Adrenal gland (tissue), 9 donors: ENCODE measurements at regions not wholly inside any gene's neighbourhood (a gene's known extent, or its start where the extent isn't known, plus 50 kb on each side); places are given as distances from the start of the nearest gene placed in this dataset.

Experiments used
- DNase-seq, 7 donors: peaks; one replicate each; pipeline ENCODE4 v3.0.0-alpha.2; 2019 to 2020
- H3K27ac ChIP-seq, 5 donors: fragments of 200-600 bp; sonication (generic) in 4 of 5; 1 replicate in 3 of 5; 2 replicates in 2 of 5; pipeline versions ENCODE4 v1.5.1 to v1.8.0; 2016 to 2020; ENCODE audit warnings: mild to moderate bottlenecking in 1 of 5
- H3K27me3 ChIP-seq: fragments of 200-600 bp; 2 replicates; pipeline ENCODE4 v1.8.0; 2021
- H3K36me3 ChIP-seq, 2 donors: fragments of 200-600 bp; replicated peaks in 1 of 2; 1 replicate in 1 of 2; 2 replicates in 1 of 2; pipeline versions ENCODE4 v1.5.1 to v1.8.0; 2018 to 2022
- H3K4me1 ChIP-seq, 2 donors: fragments of 200-600 bp; replicated peaks in 1 of 2; 1 replicate in 1 of 2; 2 replicates in 1 of 2; pipeline versions ENCODE4 v1.5.1 to v1.8.0; 2018 to 2021
- H3K4me3 ChIP-seq, 4 donors: fragments of 200-600 bp; sonication (generic) in 3 of 4; one replicate each; pipeline ENCODE4 v1.5.1; 2016 to 2018
- H3K9me3 ChIP-seq, 3 donors: fragments of 200-600 bp; sonication (generic) in 1 of 3; replicated peaks in 1 of 3; 1 replicate in 2 of 3; 2 replicates in 1 of 3; pipeline versions ENCODE4 v1.5.1 to v1.8.0; 2016 to 2021
- POLR2A ChIP-seq, 2 donors: fragments of 450-650 bp; IDR thresholded peaks; one replicate each; pipeline ENCODE4 v1.6.1; 2017; ENCODE audit warnings: antibody characterized with exemption in 2 of 2, mild to moderate bottlenecking in 2 of 2, moderate library complexity in 1 of 2
- WGBS, 4 donors: extraction: QIAGEN DNeasy Blood & Tissue Kit in 2 of 4; methylation state at CpG; one replicate each; pipeline versions ENCODE4 v1.1.5 to v1.1.7; 2013 to 2017; 5-methylcytosine and 5-hydroxymethylcytosine counted together
- intact Hi-C, 2 donors: fragments of 100-400 bp; cut with DNase I; formaldehyde crosslinking; loops; one replicate each; pipeline versions ENCODE4 v1.14.1 to v1.15.0; 2022 to 2023
- TF ChIP-seq, protein P1 (sequence below), 6 experiments: fragments of 450-650 bp in 4 of 6; fragments of 200-600 bp in 2 of 6; sonication (generic) in 1 of 6; IDR thresholded peaks; 1 replicate in 5 of 6; 2 replicates in 1 of 6; pipeline versions ENCODE4 v1.5.1 to v1.8.0; 2016 to 2021; ENCODE audit warnings: antibody characterized with exemption in 6 of 6, mild to moderate bottlenecking in 2 of 6, moderate library complexity in 1 of 6
- donor health status: healthy with polysubstance abuse.
- donor health status: Bipolar disorder and iron deficiency.
- donor health status: DM: yes; HTN: yes; CAD: no.
- donor health status: DM: no; HTN: no; CAD: no.
- donor health status: DM: no; HTN: no; CAD: no.

DNA sequence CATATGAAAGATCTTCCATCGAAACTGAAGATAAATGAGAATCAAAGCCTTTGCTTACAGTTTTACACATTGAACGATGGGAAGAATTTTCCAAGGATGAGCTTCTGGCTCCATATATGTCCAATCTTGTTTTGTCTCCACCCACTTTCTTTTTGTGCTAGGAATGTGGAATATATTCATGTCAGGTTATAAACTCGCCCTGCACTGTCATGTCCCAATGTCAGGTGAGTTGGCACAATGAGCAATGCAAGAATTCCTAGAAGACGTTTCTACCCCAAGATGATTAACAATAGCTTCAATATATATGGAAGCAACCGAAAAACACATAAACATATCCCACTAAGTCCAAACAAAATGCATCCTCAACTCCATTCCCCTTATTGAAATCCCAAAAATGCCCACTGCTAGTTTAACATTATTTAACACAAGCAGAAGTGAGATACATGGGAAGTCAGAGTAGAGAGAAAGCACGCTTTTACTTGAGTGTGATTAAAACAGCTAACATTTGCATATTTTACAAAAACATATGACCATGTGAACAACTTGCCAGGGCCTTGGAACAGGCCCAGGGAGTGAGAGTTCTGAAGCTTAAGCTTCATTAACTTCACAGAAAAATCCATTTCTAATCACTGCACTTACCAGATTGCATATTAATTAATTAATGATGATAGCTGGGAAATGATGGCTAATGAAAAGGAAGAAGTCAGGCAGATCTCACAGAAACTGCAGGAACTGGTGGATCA lies 233.9 kb downstream of the GXYLT1 start:
- TF ChIP-seq, protein P1, sequence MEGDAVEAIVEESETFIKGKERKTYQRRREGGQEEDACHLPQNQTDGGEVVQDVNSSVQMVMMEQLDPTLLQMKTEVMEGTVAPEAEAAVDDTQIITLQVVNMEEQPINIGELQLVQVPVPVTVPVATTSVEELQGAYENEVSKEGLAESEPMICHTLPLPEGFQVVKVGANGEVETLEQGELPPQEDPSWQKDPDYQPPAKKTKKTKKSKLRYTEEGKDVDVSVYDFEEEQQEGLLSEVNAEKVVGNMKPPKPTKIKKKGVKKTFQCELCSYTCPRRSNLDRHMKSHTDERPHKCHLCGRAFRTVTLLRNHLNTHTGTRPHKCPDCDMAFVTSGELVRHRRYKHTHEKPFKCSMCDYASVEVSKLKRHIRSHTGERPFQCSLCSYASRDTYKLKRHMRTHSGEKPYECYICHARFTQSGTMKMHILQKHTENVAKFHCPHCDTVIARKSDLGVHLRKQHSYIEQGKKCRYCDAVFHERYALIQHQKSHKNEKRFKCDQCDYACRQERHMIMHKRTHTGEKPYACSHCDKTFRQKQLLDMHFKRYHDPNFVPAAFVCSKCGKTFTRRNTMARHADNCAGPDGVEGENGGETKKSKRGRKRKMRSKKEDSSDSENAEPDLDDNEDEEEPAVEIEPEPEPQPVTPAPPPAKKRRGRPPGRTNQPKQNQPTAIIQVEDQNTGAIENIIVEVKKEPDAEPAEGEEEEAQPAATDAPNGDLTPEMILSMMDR (IDR thresholded peaks at IDR 0.05): no peak
- TF ChIP-seq POLR2A (IDR thresholded peaks at IDR 0.05): no peak
- H3K36me3 ChIP-seq: no peaks in the 10 kb centered on the region
- 54 to 69% (median 63%) methylated on average over 6 of the region's 6 CpGs for WGBS, 4 donors
- no peak overlapping the region for H3K27ac ChIP-seq
- no peaks in the 10 kb centered on the region for H3K27me3 ChIP-seq
- DNase-seq: no peak
- intact Hi-C loops: no loop called here
- H3K9me3 ChIP-seq: no peaks in the 10 kb centered on the region
- H3K4me1 ChIP-seq: no peaks in the 10 kb centered on the region
- no peak overlapping the region for H3K4me3 ChIP-seq

DNA sequence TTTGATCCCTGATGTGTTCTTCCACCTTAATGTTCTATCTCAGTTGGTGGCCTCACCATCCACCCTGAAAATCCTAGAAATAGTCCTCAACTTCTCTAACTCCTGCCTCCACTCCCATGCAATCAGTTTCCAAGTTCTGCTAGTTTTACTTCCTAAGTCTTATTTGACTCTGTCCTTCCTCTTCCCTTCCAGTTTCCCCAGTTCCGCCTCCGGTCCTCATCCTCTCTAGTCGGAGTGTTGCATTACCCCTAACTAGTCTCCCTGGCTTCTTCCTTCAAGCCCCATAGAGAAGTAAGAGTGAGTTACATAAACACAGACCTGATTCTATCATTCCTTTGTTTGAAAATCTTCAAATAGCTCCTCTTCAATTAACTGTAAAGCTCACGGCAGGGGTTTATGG lies 236.5 kb downstream of the GXYLT1 start:
- intact Hi-C loops: no loop called here
- Histone ChIP-seq H3K4me3 (no peak overlapping the region), H3K9me3 (no peaks in the 10 kb centered on the region), H3K27ac (no peak overlapping the region), H3K27me3 (no peaks in the 10 kb centered on the region), H3K4me1 (no peaks in the 10 kb centered on the region), H3K36me3 (no peaks in the 10 kb centered on the region)
- no peak for DNase-seq
- WGBS, 4 donors: 73 to 78% (median 75%) methylated on average over 4 of the region's 4 CpGs
- TF ChIP-seq, protein P1 (IDR thresholded peaks at IDR 0.05): no peak
- TF ChIP-seq POLR2A (IDR thresholded peaks at IDR 0.05): no peak

DNA sequence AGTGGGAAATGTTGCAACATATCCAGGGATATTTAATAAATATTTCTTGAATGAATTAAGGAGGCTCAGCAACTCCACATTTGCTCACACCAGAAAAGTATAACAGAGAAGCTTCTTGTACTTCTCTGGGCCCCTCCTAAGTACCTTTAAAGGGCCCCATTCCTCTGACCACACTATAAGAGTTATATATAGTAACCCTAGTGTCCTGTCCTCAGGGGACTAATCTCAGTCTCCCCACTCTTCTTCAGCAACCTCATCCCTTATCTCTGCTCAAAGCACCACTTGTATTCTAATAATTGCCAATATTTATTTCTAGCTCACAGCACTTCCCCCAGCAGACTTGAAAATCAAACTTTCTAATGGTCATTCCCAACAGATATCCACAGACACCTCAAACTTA lies 237.1 kb downstream of the GXYLT1 start:
- intact Hi-C loops: no loop called here
- H3K4me1 ChIP-seq: no peaks in the 10 kb centered on the region
- no peaks in the 10 kb centered on the region for H3K36me3 ChIP-seq
- TF ChIP-seq, protein P1 (IDR thresholded peaks at IDR 0.05): no peak
- TF ChIP-seq POLR2A (IDR thresholded peaks at IDR 0.05): no peak
- no peaks in the 10 kb centered on the region for H3K9me3 ChIP-seq
- H3K4me3 ChIP-seq: no peak overlapping the region
- no peak overlapping the region for H3K27ac ChIP-seq
- no peak for DNase-seq
- H3K27me3 ChIP-seq: no peaks in the 10 kb centered on the region

DNA sequence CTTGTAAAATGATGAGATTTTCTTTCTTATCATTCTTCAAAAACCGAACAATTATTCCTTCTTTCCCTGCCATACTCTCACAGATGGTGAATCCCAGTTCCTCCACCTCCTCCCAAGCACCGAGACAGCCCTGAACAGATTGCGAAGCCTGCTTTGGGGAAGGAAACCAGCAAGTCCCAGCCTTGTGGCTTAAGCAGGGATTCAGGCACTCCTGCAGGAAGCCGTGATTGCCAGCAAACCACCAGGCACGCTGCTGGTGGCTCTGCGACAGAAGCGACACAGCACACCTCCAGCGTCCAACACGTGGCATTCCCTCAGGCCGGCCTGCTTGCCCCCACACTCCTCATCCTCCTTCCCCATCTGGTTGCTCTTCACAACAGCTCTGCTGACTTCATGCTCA lies 237.7 kb downstream of the GXYLT1 start:
- TF ChIP-seq POLR2A (IDR thresholded peaks at IDR 0.05): no peak
- TF ChIP-seq, protein P1 (IDR thresholded peaks at IDR 0.05): no peak
- no peak for DNase-seq
- no peak overlapping the region for H3K4me3 ChIP-seq
- WGBS, 4 donors: 65 to 76% (median 70%) methylated on average over 10 of the region's 10 CpGs
- H3K4me1 ChIP-seq: no peaks in the 10 kb centered on the region
- no peaks in the 10 kb centered on the region for H3K36me3 ChIP-seq
- intact Hi-C loops: no loop called here
- no peak overlapping the region for H3K27ac ChIP-seq
- H3K9me3 ChIP-seq: no peaks in the 10 kb centered on the region
- no peaks in the 10 kb centered on the region for H3K27me3 ChIP-seq
